GM12873 (cell line): ENCODE measurements at regions not wholly inside any gene's neighbourhood (a gene's known extent, or its start where the extent isn't known, plus 50 kb on each side); places are given as distances from the start of the nearest gene placed in this dataset.

Experiments used
- TF ChIP-seq, protein P1 (sequence below): IDR thresholded peaks from 2 replicates; pipeline ENCODE4 v1.5.1; 2012; ENCODE audit warnings: low read depth, mild to moderate bottlenecking, moderate library complexity, low read length, control low read depth; ENCODE audit not compliant: insufficient read depth; ENCODE audit errors: missing control alignments

DNA sequence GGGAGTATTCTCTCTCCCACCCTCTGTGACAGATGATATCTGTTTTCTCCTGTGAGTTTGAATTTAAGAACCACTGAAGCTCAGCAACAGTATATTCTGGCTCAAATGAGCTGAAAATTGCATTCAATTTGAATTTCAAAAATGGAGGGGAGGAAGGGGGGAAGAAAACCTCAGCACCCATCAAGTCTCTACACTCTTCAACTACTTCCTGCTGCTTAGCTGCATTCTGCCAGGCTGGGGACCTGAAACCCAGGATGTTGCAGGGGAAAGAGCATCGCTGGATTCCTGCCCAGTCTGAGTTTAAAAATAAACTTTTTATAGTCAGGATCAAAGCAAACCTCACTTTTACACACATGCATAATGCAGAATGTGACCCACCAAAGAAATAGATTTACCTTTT lies 214.3 kb upstream of the ESRRG start:
- TF ChIP-seq, protein P1, sequence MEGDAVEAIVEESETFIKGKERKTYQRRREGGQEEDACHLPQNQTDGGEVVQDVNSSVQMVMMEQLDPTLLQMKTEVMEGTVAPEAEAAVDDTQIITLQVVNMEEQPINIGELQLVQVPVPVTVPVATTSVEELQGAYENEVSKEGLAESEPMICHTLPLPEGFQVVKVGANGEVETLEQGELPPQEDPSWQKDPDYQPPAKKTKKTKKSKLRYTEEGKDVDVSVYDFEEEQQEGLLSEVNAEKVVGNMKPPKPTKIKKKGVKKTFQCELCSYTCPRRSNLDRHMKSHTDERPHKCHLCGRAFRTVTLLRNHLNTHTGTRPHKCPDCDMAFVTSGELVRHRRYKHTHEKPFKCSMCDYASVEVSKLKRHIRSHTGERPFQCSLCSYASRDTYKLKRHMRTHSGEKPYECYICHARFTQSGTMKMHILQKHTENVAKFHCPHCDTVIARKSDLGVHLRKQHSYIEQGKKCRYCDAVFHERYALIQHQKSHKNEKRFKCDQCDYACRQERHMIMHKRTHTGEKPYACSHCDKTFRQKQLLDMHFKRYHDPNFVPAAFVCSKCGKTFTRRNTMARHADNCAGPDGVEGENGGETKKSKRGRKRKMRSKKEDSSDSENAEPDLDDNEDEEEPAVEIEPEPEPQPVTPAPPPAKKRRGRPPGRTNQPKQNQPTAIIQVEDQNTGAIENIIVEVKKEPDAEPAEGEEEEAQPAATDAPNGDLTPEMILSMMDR, result no peak

- TF ChIP-seq, protein P1, result no peak
Measured at GRCh38 chr1:216936779-216937178, 213.6 kb upstream of the ESRRG start.

- TF ChIP-seq, protein P1, result no peak
Measured at GRCh38 chr1:216935901-216936300, 212.7 kb upstream of the ESRRG start.

- TF ChIP-seq, protein P1, result no peak
Measured at GRCh38 chr1:216932424-216932823, 209.2 kb upstream of the ESRRG start.

DNA sequence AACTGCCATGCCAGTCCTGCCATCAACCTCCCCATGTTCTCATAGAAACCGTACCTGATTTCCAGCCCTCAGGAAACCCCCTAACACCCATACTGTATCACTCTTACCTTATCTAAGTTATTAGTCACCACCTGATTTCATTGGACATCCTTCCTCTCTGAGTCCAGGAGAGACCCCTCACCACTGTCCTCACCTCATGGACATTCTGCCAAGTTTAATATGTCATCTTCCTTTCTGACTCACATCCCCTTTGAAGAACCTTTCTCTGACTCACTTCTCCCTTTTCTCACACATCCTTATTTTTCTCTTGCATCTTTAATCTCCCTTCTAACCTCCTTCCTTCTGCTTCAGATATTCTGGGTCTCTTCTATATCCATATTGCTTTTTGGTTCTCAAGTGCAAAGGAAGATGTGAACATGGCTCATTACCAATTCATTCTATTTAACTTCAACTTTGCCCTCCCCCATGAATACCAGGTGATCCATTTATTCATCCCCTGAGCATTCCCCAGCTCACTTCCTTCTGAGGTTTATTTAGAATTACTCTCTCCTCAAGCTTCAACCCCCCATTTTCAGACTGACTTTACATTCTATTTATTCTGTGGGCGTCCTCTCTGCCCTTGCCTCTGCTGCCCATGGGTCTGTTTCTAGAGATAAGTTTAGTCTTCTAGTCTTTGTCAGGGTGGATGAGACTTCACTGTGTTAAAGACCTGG lies 206.8 kb upstream of the ESRRG start:
- TF ChIP-seq, protein P1, result no peak

DNA sequence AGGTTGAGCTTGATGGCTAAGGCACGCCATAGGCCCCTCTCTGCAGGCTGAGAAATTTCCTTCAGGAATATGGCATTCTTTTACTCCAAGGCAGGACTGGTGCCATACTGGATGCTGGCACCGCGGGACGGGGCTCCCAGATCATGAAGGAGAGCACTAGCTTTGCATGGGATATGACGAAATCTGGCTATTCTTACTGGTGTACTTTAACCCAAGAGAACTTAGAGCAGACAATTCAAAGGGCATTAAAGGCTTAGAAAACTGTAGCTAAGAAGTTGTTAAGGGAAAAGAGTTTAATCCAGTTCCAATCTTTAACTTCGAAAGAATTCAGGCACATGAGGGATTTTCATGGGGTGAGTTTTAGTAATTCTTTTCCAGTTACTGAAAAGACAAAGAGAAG lies 204.4 kb upstream of the ESRRG start:
- TF ChIP-seq, protein P1, result no peak

DNA sequence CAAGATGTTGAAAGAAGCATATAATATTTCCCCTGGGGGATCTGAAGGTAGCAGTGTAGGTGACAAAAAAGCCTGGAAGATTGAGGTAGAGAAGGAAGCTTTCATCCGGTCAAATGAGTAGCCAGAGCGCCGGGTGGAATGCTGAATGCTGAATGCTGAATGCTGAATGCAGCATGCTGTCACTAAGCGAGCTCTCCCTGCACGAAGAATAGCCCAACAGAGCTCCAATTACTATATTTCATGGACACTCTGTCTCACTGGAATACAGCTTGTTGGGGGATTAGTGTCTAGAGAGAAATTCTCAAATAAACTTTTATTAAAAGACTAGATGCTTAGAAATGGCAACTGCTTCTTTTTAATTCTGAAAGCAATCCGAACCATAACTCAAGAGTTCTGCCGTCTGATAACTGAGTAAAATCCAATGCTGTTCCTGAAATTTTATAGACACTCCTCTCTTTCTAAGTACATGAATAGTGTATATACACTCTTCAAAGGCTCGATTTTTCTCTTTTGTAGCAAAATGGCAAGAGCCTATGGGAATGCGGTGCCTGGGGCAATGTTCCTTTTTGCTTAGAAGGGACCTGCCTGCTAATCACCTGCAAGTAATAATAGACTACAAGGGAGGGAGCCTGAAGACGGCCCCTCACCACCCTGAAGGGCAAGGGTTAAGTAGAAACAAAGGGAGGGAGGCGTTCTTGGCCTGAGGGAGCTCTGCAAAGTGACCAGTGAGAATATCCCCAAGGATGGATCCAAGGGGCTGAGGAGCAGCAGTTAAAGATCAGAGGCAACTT lies 203.7 kb upstream of the ESRRG start:
- TF ChIP-seq, protein P1, result no peak
